ENCODE measurements at regions not wholly inside any gene's neighbourhood (a gene's known extent, or its start where the extent isn't known, plus 50 kb on each side); places are given as distances from the start of the nearest gene placed in this dataset.

GRCh38 chr20:7240490-7240889 is 473.0 kb downstream of the BMP2 start:
- Histone ChIP-seq H3K4me2 (no peak overlapping the region), H3K9me3 (no peaks in the 10 kb centered on the region), H3K27ac (no peak overlapping the region), H3K4me3 (no peak overlapping the region), H3K4me1 (no peaks in the 10 kb centered on the region)
- POLR2A ChIA-PET, result no interaction called here
- ATAC-seq, result no peak
- 9% methylated on average over 3 of the region's 3 CpGs for WGBS (ENCODE audit: missing lambda C conversion rate)
- CTCF ChIA-PET, result no interaction called here
- no peak for FAIRE-seq
- no peak for DNase-seq (ENCODE audit: low read depth in 1 of 2, low spot score in 1 of 2)
- TF ChIP-seq ELK1 (IDR thresholded peaks at IDR 0.05; ENCODE audit: low read depth, low read length), result no peak
- no peak for TF ChIP-seq NFE2L2 (conservative IDR thresholded peaks at IDR 0.05; ENCODE audit: low read length)
- TF ChIP-seq GATA3 (IDR thresholded peaks at IDR 0.05; ENCODE audit: borderline replicate concordance), result no peak
- TF ChIP-seq HOXB5 (CRISPR knock-in tag; IDR thresholded peaks at IDR 0.05), result no peak
- no peak for TF ChIP-seq RARB (CRISPR knock-in tag; IDR thresholded peaks at IDR 0.05)
- TF ChIP-seq SREBF2 (IDR thresholded peaks at IDR 0.05), result no peak

DNA sequence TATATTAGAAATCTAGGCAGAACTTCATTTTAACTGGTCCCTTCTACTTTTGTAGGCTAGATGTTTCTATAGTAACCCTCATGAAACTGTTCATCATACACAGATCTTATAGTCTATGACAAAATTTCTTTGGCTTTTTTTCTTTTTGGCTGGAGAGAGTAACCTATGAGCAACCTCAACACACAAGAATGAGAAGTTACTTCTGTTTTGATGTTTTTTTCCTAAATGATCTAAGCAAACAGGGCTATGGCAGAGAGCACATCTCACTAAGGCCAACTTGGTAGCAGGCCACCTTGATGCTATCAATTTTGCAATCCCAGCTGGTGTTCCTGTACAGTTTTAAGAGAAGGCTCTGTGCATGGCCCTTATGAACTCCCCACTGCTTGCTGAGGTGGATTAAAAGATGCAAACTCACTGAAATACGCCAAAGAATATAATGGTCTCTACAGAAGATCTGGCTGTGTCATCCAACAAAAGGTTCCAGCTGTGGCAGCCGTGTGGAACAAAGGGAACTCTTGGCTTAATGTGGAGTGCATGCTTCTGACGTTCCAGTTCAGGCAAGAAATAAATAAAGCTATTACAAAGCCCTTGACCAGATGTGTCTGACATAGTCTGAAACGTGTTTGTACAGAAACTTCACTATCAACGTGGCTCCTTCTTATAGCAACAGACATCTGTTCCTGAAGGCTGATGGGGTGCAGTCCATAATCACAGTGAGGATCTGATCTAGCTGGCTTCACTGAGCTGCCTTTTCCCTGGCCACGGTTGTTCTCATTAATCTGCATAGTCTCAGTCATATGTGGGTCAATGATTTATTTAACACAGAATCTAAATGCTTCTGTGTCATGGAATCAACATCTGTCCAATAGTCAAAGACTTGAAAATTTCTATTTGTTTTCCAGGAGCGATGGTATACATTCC is 481.1 kb downstream of the BMP2 start:
- ATAC-seq (no peak), FAIRE-seq (no peak), DNase-seq (ENCODE audit: low read depth in 1 of 2, low spot score in 1 of 2) (no peak)
- CTCF ChIA-PET, result interaction anchor here (0.6 kb wide), 1 partner anchor 924 kb away, joined by 3 read pairs; no protein-coding TSS in a partner anchor
- Histone ChIP-seq H3K4me2 (no peak overlapping the region), H3K4me1 (no peaks in the 10 kb centered on the region), H3K9me3 (no peaks in the 10 kb centered on the region), H3K27ac (no peak overlapping the region), H3K4me3 (no peak overlapping the region)
- 8% methylated on average over 7 of the region's 7 CpGs for WGBS (ENCODE audit: missing lambda C conversion rate)
- TF ChIP-seq RARB (CRISPR knock-in tag; IDR thresholded peaks at IDR 0.05), result no peak
- TF ChIP-seq NPAS2 (CRISPR knock-in tag; IDR thresholded peaks at IDR 0.05; ENCODE audit: borderline replicate concordance), result no peak
- TF ChIP-seq CHD2 (IDR thresholded peaks at IDR 0.05; ENCODE audit: low read length, partially characterized antibody), result no peak
- TF ChIP-seq SREBF2 (IDR thresholded peaks at IDR 0.05), result no peak
- TF ChIP-seq ATOH8 (CRISPR knock-in tag; IDR thresholded peaks at IDR 0.05; ENCODE audit: low read depth), result no peak
- TF ChIP-seq RCOR1 (IDR thresholded peaks at IDR 0.05; ENCODE audit: low read depth, low read length), result no peak
- TF ChIP-seq PHF8 (IDR thresholded peaks at IDR 0.05; ENCODE audit: borderline replicate concordance, low read depth), result no peak
- no peak for TF ChIP-seq TFCP2L1 (CRISPR knock-in tag; IDR thresholded peaks at IDR 0.05)
- TF ChIP-seq FOXS1 (CRISPR knock-in tag; IDR thresholded peaks at IDR 0.05), result no peak
- no peak for TF ChIP-seq CBX8 (IDR thresholded peaks at IDR 0.05)
- no peak for TF ChIP-seq CHD4 (IDR thresholded peaks at IDR 0.05; ENCODE audit: borderline replicate concordance)
- TF ChIP-seq KDM5A (IDR thresholded peaks at IDR 0.05), result no peak
- no peak for TF ChIP-seq RFX5 (IDR thresholded peaks at IDR 0.05)
- TF ChIP-seq GATA3 (IDR thresholded peaks at IDR 0.05; ENCODE audit: borderline replicate concordance), result no peak
- TF ChIP-seq BHLHE40 (IDR thresholded peaks at IDR 0.05; ENCODE audit: low read depth, low read length), result no peak
- no peak for TF ChIP-seq MYC (IDR thresholded peaks at IDR 0.05; ENCODE audit: borderline replicate concordance, low read length)
- TF ChIP-seq ESRRA (IDR thresholded peaks at IDR 0.05; ENCODE audit: borderline replicate concordance, low read length), result no peak
- TF ChIP-seq POLR2A (IDR thresholded peaks at IDR 0.05; ENCODE audit: low read length), result no peak
- TF ChIP-seq RAD21 (conservative IDR thresholded peaks at IDR 0.05 in 1 of 2, IDR thresholded peaks at IDR 0.05 in 1 of 2), result no peak
- POLR2A ChIA-PET, result no interaction called here

DNA sequence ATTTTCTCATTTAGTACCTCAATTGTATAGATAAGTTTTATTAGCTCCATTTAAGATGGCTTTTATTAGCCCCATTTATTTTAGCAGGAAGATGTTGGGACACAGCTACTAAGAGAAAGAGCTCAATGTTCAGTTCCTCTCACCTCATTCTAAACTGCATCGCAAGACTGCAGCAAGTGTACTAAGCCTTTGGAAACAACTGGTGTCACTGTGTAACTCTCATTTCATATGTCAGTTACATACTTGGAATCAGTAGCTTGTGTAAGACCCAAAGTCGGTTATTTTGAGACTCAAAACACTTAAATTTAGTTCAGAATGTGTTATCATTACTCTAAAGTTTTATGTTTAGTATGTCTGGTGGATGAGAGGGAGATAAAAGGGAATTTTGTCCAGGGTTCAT is 482.9 kb downstream of the BMP2 start:
- 26% methylated on average over 2 of the region's 2 CpGs for WGBS (ENCODE audit: missing lambda C conversion rate)
- no peak for FAIRE-seq
- ChIA-PET POLR2A (no interaction called here), CTCF (no interaction called here)
- Histone ChIP-seq H3K4me2 (no peak overlapping the region), H3K27ac (no peak overlapping the region), H3K9me3 (no peaks in the 10 kb centered on the region), H3K4me3 (no peak overlapping the region), H3K4me1 (no peaks in the 10 kb centered on the region)
- no peak for TF ChIP-seq BHLHE40 (IDR thresholded peaks at IDR 0.05; ENCODE audit: low read depth, low read length)
- no peak for TF ChIP-seq CEBPB (IDR thresholded peaks at IDR 0.05)
- TF ChIP-seq HOXA7 (CRISPR knock-in tag; IDR thresholded peaks at IDR 0.05), result no peak
- TF ChIP-seq FOSL2 (IDR thresholded peaks at IDR 0.05), result no peak
- TF ChIP-seq FOSL2 (CRISPR knock-in tag; IDR thresholded peaks at IDR 0.05), result no peak
- TF ChIP-seq MAX (IDR thresholded peaks at IDR 0.05), result no peak
- no peak for TF ChIP-seq RCOR1 (IDR thresholded peaks at IDR 0.05; ENCODE audit: low read depth, low read length)
- no peak for TF ChIP-seq HOXB13 (CRISPR knock-in tag; IDR thresholded peaks at IDR 0.05; ENCODE audit: low read depth)
- TF ChIP-seq KDM1A (IDR thresholded peaks at IDR 0.05; ENCODE audit: low read depth), result no peak
- no peak for TF ChIP-seq MYC (IDR thresholded peaks at IDR 0.05; ENCODE audit: borderline replicate concordance, low read length)
- TF ChIP-seq HOXB5 (CRISPR knock-in tag; IDR thresholded peaks at IDR 0.05), result no peak
- TF ChIP-seq KDM5A (IDR thresholded peaks at IDR 0.05), result no peak
- TF ChIP-seq ZFP36 (IDR thresholded peaks at IDR 0.05; ENCODE audit: borderline replicate concordance, partially characterized antibody), result no peak
- ATAC-seq, result no peak
- DNase-seq (ENCODE audit: low read depth in 1 of 2, low spot score in 1 of 2), result no peak

Data from A549 (cell line).